ENCODE measurements at regions not wholly inside any gene's neighbourhood (a gene's known extent, or its start where the extent isn't known, plus 50 kb on each side); places are given as distances from the start of the nearest gene placed in this dataset.

- TF ChIP-seq CTCF (IDR thresholded peaks at IDR 0.05) (no peak), POLR2A (IDR thresholded peaks at IDR 0.05) (no peak)
Measured at GRCh38 chr12:84397263-84397662, 515.3 kb downstream of the SLC6A15 start.
